ENCODE measurements at regions not wholly inside any gene's neighbourhood (a gene's known extent, or its start where the extent isn't known, plus 50 kb on each side); places are given as distances from the start of the nearest gene placed in this dataset.

GRCh38 chr3:15892311-15893227, 94.8 kb upstream of the ANKRD28 start:
- intact Hi-C loops (cut with DNase I; ENCODE audit: low total_unique reads): no loop called here
- no peak overlapping the region for H3K4me3 ChIP-seq
- in situ Hi-C loops (cut with MboI; ENCODE audit: low pct_ligation_motif_present in 1 of 4, low pct_unique_long_range_greater_than_20kb in 1 of 4, low sequenced_read_pairs in 3 of 4): no loop called here
- H3K4me1 ChIP-seq: no peaks in the 10 kb centered on the region
- TF ChIP-seq EP300 (IDR thresholded peaks at IDR 0.05; ENCODE audit: low read depth) (no peak), CTCF (IDR thresholded peaks at IDR 0.05) (no peak), POLR2AphosphoS5 (IDR thresholded peaks at IDR 0.05) (no peak), POLR2A (IDR thresholded peaks at IDR 0.05) (no peak)
- 63 to 79% methylated on average over 3 of the region's 3 CpGs for WGBS, 2 donors (ENCODE audit: low coverage in 1 of 2)
- no peaks in the 10 kb centered on the region for H3K9me3 ChIP-seq
- H3K27ac ChIP-seq: no peak overlapping the region
- H3K36me3 ChIP-seq: no peaks in the 10 kb centered on the region
- H3K27me3 ChIP-seq: no peaks in the 10 kb centered on the region
- no peak for DNase-seq

- peak overlapping the region in 1 of 4 donors; percentile 17 for H3K27ac ChIP-seq
- in situ Hi-C loops (cut with MboI; ENCODE audit: low pct_ligation_motif_present in 1 of 4, low pct_unique_long_range_greater_than_20kb in 1 of 4, low sequenced_read_pairs in 3 of 4): no loop called here
- no peaks in the 10 kb centered on the region for H3K9me3 ChIP-seq
- intact Hi-C loops (cut with DNase I; ENCODE audit: low total_unique reads): no loop called here
- H3K27me3 ChIP-seq: no peaks in the 10 kb centered on the region
- H3K36me3 ChIP-seq: no peaks in the 10 kb centered on the region
- no peaks in the 10 kb centered on the region for H3K4me1 ChIP-seq
- 95 to 100% methylated on average over 1 to 2 of the region's 2 CpGs for WGBS, 2 donors (ENCODE audit: low coverage in 1 of 2)
- no peak for TF ChIP-seq CTCF (IDR thresholded peaks at IDR 0.05)
- TF ChIP-seq POLR2AphosphoS5 (IDR thresholded peaks at IDR 0.05): no peak
- TF ChIP-seq EP300 (IDR thresholded peaks at IDR 0.05; ENCODE audit: low read depth): no peak
- no peak for TF ChIP-seq POLR2A (IDR thresholded peaks at IDR 0.05)
- no peak overlapping the region for H3K4me3 ChIP-seq
- DNase-seq: no peak
Observed at GRCh38 chr3:15894382-15894781, 96.6 kb upstream of the ANKRD28 start.

- no peak overlapping the region for H3K27ac ChIP-seq
- DNase-seq: no peak
- WGBS, 2 donors (ENCODE audit: low coverage in 1 of 2): 72 to 91% methylated on average over 2 of the region's 2 CpGs
- no peaks in the 10 kb centered on the region for H3K4me1 ChIP-seq
- no peaks in the 10 kb centered on the region for H3K27me3 ChIP-seq
- TF ChIP-seq POLR2AphosphoS5 (IDR thresholded peaks at IDR 0.05) (no peak), CTCF (IDR thresholded peaks at IDR 0.05) (no peak), POLR2A (IDR thresholded peaks at IDR 0.05) (no peak), EP300 (IDR thresholded peaks at IDR 0.05; ENCODE audit: low read depth) (no peak)
- H3K36me3 ChIP-seq: no peaks in the 10 kb centered on the region
- in situ Hi-C loops (cut with MboI; ENCODE audit: low pct_ligation_motif_present in 1 of 4, low pct_unique_long_range_greater_than_20kb in 1 of 4, low sequenced_read_pairs in 3 of 4) (no loop called here), intact Hi-C loops (cut with DNase I; ENCODE audit: low total_unique reads) (no loop called here)
- no peaks in the 10 kb centered on the region for H3K9me3 ChIP-seq
- H3K4me3 ChIP-seq: no peak overlapping the region
Observed at GRCh38 chr3:15896500-15896899, 98.7 kb upstream of the ANKRD28 start.

GRCh38 chr3:15899388-15899787, 101.6 kb upstream of the ANKRD28 start:
- no peaks in the 10 kb centered on the region for H3K9me3 ChIP-seq
- TF ChIP-seq CTCF (IDR thresholded peaks at IDR 0.05) (no peak), POLR2A (IDR thresholded peaks at IDR 0.05) (no peak), POLR2AphosphoS5 (IDR thresholded peaks at IDR 0.05) (no peak), EP300 (IDR thresholded peaks at IDR 0.05; ENCODE audit: low read depth) (no peak)
- no peaks in the 10 kb centered on the region for H3K36me3 ChIP-seq
- in situ Hi-C loops (cut with MboI; ENCODE audit: low pct_ligation_motif_present in 1 of 4, low pct_unique_long_range_greater_than_20kb in 1 of 4, low sequenced_read_pairs in 3 of 4) (no loop called here), intact Hi-C loops (cut with DNase I; ENCODE audit: low total_unique reads) (no loop called here)
- H3K27me3 ChIP-seq: no peaks in the 10 kb centered on the region
- WGBS, 2 donors (ENCODE audit: low coverage in 1 of 2): 92% methylated on average over 2 of the region's 2 CpGs; no CpG with 5 or more reads in 1 of the 2 donors
- DNase-seq: no peak
- no peak overlapping the region for H3K27ac ChIP-seq
- H3K4me1 ChIP-seq: peaks cover 0 to 10% (median 2%) of the 10 kb centered on the region in 4 donors
- no peak overlapping the region for H3K4me3 ChIP-seq

All from transverse colon (tissue), 4 donors.